ENCODE measurements at regions not wholly inside any gene's neighbourhood (a gene's known extent, or its start where the extent isn't known, plus 50 kb on each side); places are given as distances from the start of the nearest gene placed in this dataset.

DNA sequence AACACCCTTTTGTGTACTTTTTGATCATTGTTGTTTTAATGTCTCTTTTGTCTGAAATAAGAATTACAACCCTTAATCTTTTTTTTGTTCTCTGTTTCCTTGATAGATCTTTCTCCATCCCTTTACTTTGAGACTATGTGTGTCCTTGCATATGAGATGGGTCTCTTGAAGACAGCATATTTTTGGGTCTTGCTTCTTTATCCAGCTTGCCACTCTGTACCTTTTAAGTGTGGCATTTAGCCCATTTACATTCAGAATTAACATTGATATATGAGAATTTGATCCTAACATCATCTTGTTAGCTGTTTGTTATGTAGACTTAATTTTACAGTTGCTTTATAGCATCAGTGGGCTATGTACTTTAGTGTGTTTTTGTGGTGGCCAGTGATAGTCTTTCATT is 382.5 kb downstream of the MED10 start:
- Histone ChIP-seq H2AFZ (ENCODE audit: low read depth, low read length) (no peak overlapping the region), H3K36me3 (ENCODE audit: insufficient read depth, low read length) (no peaks in the 10 kb centered on the region), H3K4me2 (ENCODE audit: insufficient read depth, low read length) (no peak overlapping the region), H3K4me3 (ENCODE audit: low read depth in 1 of 2, low read length in 2 of 2) (no peak overlapping the region), H3K4me1 (ENCODE audit: insufficient read depth, low read length) (no peaks in the 10 kb centered on the region), H3K27ac (ENCODE audit: low read length) (no peak overlapping the region), H4K20me1 (ENCODE audit: insufficient read depth, low read length) (no peaks in the 10 kb centered on the region), H3K9ac (ENCODE audit: low read depth, low read length) (no peak overlapping the region), H3K9me3 (ENCODE audit: insufficient read depth, low read length, severe bottlenecking) (no peaks in the 10 kb centered on the region), H3K27me3 (ENCODE audit: insufficient read depth, low read length, poor library complexity) (no peaks in the 10 kb centered on the region), H3K79me2 (ENCODE audit: insufficient read depth, low read length) (no peaks in the 10 kb centered on the region)
- no peak for TF ChIP-seq EZH2 (IDR thresholded peaks at IDR 0.05; ENCODE audit: borderline replicate concordance, low read depth, low read length, severe bottlenecking)
- TF ChIP-seq, protein P1, sequence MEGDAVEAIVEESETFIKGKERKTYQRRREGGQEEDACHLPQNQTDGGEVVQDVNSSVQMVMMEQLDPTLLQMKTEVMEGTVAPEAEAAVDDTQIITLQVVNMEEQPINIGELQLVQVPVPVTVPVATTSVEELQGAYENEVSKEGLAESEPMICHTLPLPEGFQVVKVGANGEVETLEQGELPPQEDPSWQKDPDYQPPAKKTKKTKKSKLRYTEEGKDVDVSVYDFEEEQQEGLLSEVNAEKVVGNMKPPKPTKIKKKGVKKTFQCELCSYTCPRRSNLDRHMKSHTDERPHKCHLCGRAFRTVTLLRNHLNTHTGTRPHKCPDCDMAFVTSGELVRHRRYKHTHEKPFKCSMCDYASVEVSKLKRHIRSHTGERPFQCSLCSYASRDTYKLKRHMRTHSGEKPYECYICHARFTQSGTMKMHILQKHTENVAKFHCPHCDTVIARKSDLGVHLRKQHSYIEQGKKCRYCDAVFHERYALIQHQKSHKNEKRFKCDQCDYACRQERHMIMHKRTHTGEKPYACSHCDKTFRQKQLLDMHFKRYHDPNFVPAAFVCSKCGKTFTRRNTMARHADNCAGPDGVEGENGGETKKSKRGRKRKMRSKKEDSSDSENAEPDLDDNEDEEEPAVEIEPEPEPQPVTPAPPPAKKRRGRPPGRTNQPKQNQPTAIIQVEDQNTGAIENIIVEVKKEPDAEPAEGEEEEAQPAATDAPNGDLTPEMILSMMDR (IDR thresholded peaks at IDR 0.05; ENCODE audit: borderline replicate concordance, extremely low read depth, low read length, poor library complexity, severe bottlenecking) = no peak
- ATAC-seq (ENCODE audit: insufficient read depth, low read depth) (no peak), DNase-seq (no peak)

DNA sequence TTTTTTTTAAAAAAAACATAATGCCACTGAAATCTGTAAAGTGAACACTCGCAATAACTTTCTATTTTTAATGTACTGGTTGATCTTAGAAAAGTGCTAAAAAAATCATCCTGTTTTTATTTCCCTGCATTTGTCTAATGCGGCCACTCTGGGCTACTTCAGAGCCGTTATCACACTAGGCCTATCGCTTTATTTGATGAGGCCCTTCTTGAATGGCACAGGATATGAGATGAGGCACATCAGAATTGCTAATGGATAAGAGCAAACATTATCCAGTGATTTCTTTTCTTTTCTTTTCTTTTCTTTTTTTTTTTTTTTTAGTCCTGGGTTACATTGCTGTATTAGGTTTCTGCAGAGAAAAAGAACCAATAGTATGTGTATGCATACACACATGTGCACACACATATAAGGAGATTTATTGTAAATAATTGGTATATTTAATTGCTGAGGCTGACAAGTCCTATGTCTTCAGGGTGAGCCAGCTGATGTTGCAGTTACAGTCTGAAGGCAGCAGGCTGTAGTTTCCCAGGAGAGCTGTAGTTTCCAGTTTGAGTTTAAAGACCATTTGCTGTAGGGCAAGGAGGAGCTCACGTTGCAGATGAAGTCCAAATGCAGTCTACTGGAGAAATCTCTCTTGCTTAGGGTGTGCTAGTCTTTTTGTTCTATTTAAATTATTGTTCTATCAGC is 391.7 kb downstream of the MED10 start:
- Histone ChIP-seq H3K27ac (ENCODE audit: low read length) (no peak overlapping the region), H4K20me1 (ENCODE audit: insufficient read depth, low read length) (no peaks in the 10 kb centered on the region), H3K79me2 (ENCODE audit: insufficient read depth, low read length) (no peaks in the 10 kb centered on the region), H3K4me2 (ENCODE audit: insufficient read depth, low read length) (no peak overlapping the region), H3K4me3 (ENCODE audit: low read depth in 1 of 2, low read length in 2 of 2) (no peak overlapping the region), H3K36me3 (ENCODE audit: insufficient read depth, low read length) (no peaks in the 10 kb centered on the region), H3K9me3 (ENCODE audit: insufficient read depth, low read length, severe bottlenecking) (no peaks in the 10 kb centered on the region), H3K4me1 (ENCODE audit: insufficient read depth, low read length) (no peaks in the 10 kb centered on the region), H3K9ac (ENCODE audit: low read depth, low read length) (no peak overlapping the region), H2AFZ (ENCODE audit: low read depth, low read length) (no peak overlapping the region), H3K27me3 (ENCODE audit: insufficient read depth, low read length, poor library complexity) (no peaks in the 10 kb centered on the region)
- ATAC-seq (ENCODE audit: insufficient read depth, low read depth) (no peak), DNase-seq (no peak)
- TF ChIP-seq EZH2 (IDR thresholded peaks at IDR 0.05; ENCODE audit: borderline replicate concordance, low read depth, low read length, severe bottlenecking) = no peak
- TF ChIP-seq, protein P1 (IDR thresholded peaks at IDR 0.05; ENCODE audit: borderline replicate concordance, extremely low read depth, low read length, poor library complexity, severe bottlenecking) = no peak

DNA sequence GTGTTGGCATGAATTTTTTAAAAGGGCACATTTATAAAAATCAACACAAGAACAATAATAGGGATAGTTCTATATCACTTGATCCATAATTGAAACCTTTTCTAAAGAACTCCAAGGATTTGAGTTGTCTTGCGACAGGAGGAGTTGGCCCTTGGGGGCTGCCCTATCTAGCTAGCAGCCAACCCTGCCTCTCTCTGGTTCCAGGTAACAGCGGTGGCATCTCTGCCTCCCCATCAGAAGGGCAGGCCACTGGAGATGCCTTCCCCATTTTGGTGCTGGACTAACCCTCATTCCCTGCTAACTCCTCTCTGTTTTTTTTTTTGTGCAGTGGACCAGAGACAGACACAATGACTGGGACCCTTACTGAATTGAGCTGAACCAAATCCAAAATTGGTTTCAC is 393.0 kb downstream of the MED10 start:
- no peak overlapping the region for H3K9ac ChIP-seq (ENCODE audit: low read depth, low read length)
- no peak overlapping the region for H2AFZ ChIP-seq (ENCODE audit: low read depth, low read length)
- H3K36me3 ChIP-seq (ENCODE audit: insufficient read depth, low read length) = no peaks in the 10 kb centered on the region
- no peak overlapping the region for H3K27ac ChIP-seq (ENCODE audit: low read length)
- H3K4me1 ChIP-seq (ENCODE audit: insufficient read depth, low read length) = no peaks in the 10 kb centered on the region
- no peak overlapping the region for H3K4me3 ChIP-seq (ENCODE audit: low read depth in 1 of 2, low read length in 2 of 2)
- no peaks in the 10 kb centered on the region for H3K79me2 ChIP-seq (ENCODE audit: insufficient read depth, low read length)
- no peaks in the 10 kb centered on the region for H3K9me3 ChIP-seq (ENCODE audit: insufficient read depth, low read length, severe bottlenecking)
- ATAC-seq (ENCODE audit: insufficient read depth, low read depth) = no peak
- H3K27me3 ChIP-seq (ENCODE audit: insufficient read depth, low read length, poor library complexity) = no peaks in the 10 kb centered on the region
- TF ChIP-seq EZH2 (IDR thresholded peaks at IDR 0.05; ENCODE audit: borderline replicate concordance, low read depth, low read length, severe bottlenecking) = no peak
- TF ChIP-seq, protein P1 (IDR thresholded peaks at IDR 0.05; ENCODE audit: borderline replicate concordance, extremely low read depth, low read length, poor library complexity, severe bottlenecking) = no peak
- no peak for DNase-seq
- H3K4me2 ChIP-seq (ENCODE audit: insufficient read depth, low read length) = no peak overlapping the region
- H4K20me1 ChIP-seq (ENCODE audit: insufficient read depth, low read length) = no peaks in the 10 kb centered on the region
